GM19238 (cell line): ENCODE measurements at regions not wholly inside any gene's neighbourhood (a gene's known extent, or its start where the extent isn't known, plus 50 kb on each side); places are given as distances from the start of the nearest gene placed in this dataset.
"Not testable (repeated sequence)": the region's sequence is repeated elsewhere in the genome, so short reads cannot be mapped to it uniquely, and the experiment has no call there.

Source experiments
- DNase-seq: peaks from one replicate; pipeline ENCODE4 v3.0.0; 2011; ENCODE audit warnings: low spot score; ENCODE audit not compliant: insufficient read length

DNA sequence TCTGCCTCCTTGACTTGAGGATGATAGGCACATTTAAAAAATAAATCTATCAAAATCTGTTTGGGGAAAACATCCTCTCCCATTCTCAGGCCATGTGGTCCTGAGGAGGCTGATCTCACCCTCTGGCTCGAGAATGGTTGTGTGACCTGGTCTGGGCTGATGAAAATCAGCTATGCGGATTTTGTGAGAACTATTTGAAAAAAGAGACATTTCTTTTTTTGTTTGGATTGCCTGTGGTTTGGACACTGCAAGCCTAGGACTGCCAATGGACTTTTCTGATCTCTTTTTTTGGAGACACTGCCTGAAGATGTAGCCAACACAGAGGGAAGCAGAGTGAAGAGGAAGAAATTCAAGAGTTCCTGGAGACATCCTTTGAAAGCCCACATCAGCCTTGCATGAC lies 145.9 kb downstream of the HS3ST3B1 start:
- no peak for DNase-seq

DNA sequence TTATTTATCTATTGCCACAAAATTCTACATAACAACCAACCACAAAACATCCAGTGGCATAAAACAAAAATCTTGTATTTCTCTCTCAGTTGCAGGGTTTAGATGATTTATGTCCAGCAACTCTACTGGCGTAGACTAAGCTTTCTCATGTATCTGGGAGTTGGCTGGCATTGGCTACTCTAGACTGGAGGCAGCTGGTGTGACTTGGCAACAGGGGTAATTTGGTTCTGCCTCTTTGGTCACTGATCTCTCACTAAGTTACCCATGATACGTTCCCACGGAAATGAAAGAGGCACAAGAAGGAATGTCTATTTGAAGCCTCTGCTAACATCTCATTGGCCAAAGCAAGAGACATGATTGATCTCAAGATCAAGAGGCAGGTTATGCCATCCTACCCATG lies 144.0 kb downstream of the HS3ST3B1 start:
- DNase-seq = no peak

DNA sequence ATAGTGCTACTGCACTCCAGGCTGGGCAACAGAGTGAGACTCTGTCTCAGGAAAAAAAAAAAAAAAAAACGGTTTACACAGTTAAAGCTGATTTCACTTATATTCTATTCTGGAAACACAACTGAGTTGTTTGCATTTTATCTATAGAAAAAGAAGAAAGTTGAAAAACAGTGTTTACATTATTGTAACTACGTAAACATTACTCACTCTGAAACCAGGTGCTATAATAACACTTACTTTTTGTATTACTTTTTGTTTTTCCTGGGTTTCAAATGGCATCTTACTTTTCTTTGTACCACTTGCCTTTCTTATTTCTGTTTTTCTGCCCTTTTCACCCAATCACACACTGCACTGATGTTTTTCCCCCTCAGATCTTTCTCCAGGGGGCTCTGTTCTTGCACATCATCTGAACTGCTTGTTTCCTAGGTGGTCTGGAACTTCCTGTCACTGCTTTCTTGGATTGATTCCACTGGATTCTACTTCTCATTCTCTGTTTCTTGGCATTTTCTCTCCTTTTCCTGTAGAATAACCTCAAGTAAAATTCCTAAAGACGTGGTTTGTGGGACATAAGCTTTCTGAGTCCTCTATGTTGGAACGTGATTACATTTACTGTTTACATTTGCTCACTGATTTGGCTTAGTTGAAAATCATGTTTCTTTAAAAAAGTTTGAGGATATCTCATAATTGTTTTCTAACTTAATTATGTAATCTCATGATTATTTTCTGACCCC lies 142.1 kb downstream of the HS3ST3B1 start:
- DNase-seq = no peak

DNA sequence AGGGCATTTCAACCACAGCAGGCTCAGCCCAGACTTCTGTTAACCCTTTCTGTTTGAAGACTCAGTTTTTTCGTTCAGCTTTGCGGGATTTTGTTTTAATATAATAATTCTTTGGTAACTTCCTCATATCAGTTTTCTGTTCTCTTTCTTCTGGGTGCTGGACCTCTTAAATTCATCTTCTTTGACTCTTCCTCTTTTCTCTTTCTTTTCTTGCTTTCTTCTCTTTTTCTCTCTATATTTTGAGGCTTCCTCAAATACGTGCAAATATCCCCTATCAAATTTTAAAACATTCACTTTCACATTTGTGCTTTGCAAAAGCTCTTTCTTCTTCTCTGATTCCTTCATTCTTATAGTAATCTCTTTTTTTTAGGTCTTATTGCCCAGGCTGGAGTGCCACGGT lies 136.3 kb downstream of the HS3ST3B1 start:
- no peak for DNase-seq

DNA sequence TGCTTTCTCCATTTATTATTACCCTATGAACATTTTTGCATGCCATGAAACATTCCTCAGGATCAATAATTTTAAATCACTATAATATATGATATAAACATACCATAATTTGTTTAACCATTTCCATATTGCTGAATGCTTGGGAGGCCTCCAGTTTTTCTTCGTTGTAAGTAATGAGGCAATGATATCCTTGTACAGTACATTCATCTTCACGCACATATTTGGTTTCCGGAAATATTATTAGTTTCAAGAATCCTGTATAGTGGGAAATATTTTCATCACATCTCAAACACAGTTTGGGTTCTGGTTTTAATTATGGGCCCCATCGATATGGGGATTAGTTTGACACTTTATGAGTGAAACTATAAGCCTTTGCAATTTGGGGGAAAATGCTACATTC lies 135.4 kb downstream of the HS3ST3B1 start:
- DNase-seq = no peak

DNA sequence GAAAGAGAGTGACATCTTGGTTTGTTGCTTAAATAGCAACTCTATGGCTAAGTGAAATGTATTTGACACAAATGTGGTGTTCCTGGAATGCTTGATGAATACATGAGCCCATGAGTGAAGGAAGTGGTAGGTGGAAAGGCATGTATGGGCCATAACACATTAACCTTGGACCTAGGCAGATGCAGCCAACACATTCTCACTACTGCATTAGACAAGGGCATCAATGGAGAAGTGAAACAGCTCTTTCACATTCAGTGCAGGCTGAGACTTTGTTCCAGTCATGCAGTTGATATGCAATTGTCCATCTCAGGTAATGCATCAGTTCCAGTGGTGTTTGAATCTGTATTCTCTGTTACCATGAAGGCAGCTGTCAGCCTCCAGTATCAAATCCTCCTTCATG lies 133.6 kb downstream of the HS3ST3B1 start:
- no peak for DNase-seq

DNA sequence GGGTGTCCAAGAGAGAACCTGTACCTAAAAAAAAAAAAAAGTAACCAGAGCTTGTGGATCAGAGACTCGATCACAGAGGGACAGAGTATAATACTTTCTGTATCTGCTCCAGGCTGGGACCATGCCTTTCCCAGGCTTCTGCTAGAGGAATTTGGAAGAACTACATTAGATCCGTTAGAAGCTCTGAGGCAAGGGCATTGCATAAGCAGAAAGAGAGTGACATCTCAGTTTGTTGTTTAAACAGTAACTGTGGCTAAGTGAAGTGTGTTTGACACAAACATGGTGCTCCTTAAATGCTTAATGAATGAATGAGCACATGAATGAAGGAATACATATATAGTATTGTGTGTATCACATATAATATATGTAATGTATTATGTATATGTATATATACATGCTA lies 131.2 kb downstream of the HS3ST3B1 start:
- DNase-seq = no peak

DNA sequence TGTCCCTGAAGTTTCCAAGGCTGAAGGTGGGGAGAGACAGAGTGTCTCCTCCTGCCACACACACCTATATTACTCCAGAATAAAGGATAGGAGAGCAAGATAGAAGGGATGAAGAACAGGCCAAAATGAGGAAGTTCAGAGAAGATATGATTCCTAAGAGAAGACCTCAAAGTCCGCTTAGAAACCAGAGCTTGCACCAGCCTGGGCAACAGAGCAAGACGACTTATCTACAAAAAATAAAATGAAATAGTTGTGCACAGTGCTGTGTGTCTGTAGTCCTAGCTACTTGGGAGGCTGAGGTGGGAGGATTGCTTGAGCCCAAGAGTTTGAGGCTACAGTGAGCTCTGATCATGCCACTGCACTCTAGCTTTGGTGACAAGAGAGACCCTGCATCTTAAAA lies 128.2 kb downstream of the HS3ST3B1 start:
- DNase-seq = no peak

DNA sequence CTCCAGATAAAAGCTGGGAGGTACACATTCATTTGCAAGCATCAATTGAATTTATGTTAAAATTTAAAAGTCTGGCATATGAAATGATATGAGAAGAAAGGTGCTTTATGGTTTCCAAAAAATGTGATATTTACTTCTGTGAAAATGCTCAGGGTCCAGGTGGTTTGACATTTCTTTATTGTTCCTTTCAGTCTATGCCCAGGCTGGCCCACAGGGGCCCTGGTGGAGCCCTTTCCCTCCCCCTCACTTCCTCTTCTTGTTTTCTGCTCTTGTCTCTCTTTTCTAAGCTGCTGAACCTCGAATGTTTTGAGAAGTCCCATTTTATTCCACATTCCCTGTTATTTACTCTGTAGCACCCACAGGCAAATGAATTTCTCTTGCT lies 127.8 kb downstream of the HS3ST3B1 start:
- DNase-seq = no peak

DNA sequence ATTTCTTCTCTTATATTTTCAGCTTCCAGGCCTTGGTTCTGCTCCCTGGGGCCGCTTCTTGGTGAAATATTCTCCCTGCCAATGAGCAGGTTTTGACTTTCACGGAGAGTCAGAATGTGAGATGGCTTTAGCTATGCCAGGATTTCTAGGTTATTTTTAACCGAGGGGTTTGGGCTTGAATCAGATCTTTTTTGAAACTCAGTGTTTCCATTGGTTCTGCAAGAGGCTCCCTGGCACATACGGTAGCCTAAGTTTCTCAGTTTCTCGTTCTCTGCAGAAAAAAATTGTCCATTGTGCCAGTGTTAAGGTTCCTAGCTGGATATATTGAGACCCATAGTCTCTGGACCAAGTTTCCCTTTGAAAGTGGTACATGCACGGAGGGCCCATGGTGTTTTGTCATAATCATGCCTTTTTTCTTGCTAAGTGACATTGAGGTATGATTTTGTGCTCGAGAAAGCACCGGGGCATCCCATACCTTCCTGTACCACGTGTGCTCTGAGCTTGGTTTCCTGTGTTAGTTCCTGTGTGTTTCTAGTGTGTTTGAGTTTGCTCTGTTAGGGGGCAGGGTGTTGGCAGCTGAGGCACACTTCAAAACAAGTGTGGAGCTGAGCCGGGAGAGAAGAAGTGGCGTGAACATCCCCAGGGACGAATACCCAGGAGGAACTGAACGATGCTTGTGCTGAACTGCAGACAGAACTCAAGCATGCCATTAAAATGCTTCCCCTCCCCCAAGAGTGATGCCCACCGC lies 127.2 kb downstream of the HS3ST3B1 start:
- DNase-seq = peak; percentile 4

DNA sequence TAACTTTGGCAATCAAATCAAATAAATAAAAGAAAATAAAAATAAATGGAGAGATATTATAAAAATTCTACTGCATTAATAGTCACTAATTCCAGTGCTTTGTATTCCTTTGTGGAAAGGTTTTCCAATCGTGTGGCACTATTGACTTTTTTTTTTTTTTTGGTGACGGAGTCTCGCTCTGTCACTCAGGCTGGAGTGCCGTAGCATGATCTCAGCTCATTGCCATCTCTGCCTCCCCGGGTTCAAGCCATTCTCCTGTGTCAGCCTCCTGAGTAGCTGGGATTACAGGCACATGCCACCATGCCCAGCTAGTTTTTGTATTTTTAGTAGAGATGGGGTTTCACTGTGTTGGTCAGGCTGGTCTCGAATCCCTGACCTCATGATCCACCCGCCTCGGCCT lies 122.3 kb downstream of the HS3ST3B1 start:
- DNase-seq = not testable (repeated sequence)

DNA sequence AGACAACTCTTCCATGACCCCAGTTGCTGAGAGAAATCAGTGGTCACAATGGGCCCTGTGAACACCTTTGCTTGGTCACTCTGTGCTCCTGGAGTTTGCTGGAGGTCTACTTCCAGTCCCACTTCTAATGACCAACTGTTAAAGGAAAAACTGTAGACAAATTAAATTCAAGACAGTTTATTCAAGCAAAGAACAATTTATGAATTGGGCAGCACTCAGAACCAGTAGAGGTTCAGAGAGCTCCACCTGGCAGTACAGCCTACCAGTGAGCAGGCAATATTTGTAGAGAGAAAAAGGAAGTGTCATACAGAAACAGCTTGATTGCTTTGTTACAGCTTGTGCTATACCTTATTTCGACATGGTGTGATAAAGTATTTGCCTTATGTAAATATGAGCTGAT lies 116.5 kb downstream of the HS3ST3B1 start:
- DNase-seq = no peak

DNA sequence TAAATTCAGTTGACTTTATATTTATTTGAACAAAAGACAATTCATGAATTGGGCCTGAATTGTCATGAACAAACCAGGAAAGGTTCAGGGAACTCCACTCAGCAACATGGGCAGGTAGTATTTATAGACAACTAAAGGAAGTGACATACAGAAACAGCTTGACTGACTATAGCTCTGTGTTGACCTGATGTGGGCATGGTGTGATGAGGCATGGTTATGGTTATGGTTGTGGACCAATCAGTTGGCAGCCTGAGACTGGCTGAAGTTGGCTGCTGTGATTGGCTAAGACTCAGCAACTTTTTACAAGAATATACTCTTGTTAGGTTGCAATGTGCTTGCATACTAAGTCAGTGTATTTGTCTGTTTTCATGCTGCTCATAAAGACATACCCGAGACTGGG lies 108.4 kb downstream of the HS3ST3B1 start:
- no peak for DNase-seq

DNA sequence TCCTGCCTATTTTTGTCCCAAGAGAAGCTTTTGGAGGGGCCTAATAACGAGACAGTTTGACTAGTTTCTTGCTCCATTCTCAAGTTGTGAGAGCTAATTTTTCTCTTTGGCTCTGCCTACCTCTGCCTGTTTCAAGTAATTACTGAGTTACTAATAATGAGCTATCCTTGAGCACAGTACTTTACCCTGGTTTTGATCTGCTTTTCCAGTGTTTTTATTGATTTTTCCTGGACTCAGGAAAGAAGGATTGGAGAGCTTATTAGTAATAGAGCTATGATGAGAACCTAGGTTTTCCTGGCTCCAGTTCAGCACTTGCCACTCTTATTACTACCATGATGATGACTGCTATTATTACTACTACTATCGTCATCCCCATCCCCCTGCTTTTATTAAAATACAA lies 106.7 kb downstream of the HS3ST3B1 start:
- no peak for DNase-seq

DNA sequence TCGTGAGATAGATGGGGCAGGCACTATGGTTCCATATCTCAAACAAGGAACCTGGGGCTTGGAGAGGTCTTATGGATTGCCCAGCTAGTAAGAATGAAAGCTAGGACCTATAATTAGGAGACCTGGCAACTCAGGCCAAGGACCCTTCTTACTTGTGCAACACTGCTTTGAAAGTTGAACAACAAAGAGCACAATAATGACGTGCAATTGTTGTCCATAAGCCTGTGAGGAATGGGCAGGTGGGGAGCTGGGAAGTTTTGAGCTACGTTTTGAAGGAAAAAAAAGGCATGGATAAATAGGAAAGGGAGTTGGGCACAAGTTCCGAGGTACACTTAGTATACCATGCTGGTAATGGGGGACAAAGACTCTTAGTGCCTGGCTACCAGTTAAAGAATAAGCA lies 104.3 kb downstream of the HS3ST3B1 start:
- DNase-seq = no peak
